Spleen (tissue), 7 donors: ENCODE measurements at regions not wholly inside any gene's neighbourhood (a gene's known extent, or its start where the extent isn't known, plus 50 kb on each side); places are given as distances from the start of the nearest gene placed in this dataset.

Source experiments
- POLR2A ChIP-seq, 3 donors: fragments of 450-650 bp; IDR thresholded peaks; one replicate each; pipeline ENCODE4 v1.5.1; 2017; ENCODE audit warnings: antibody characterized with exemption in 3 of 3, mild to moderate bottlenecking in 1 of 3
- TF ChIP-seq, protein P1 (sequence below), 11 experiments: fragments of 200-600 bp in 7 of 11; fragments of 450-650 bp in 4 of 11; sonication (generic) in 4 of 11; IDR thresholded peaks in 8 of 11; conservative IDR thresholded peaks in 3 of 11; 1 replicate in 7 of 11; 2 replicates in 4 of 11; pipeline versions ENCODE4 v1.4.0 to v1.8.0; 2016 to 2021; ENCODE audit warnings: antibody characterized with exemption in 11 of 11, inconsistent platforms in 4 of 11, mild to moderate bottlenecking in 1 of 11
- donor health status: DM: no; HTN: no; CAD: no; lungs with moderate emphysema.
- donor health status: DM: no; HTN: no; CAD: no.
- donor health status: DM: no; HTN: no; CAD: no.

GRCh38 chr16:9333469-9333868, 242.0 kb downstream of the HAPSTR1 start:
- TF ChIP-seq, protein P1, sequence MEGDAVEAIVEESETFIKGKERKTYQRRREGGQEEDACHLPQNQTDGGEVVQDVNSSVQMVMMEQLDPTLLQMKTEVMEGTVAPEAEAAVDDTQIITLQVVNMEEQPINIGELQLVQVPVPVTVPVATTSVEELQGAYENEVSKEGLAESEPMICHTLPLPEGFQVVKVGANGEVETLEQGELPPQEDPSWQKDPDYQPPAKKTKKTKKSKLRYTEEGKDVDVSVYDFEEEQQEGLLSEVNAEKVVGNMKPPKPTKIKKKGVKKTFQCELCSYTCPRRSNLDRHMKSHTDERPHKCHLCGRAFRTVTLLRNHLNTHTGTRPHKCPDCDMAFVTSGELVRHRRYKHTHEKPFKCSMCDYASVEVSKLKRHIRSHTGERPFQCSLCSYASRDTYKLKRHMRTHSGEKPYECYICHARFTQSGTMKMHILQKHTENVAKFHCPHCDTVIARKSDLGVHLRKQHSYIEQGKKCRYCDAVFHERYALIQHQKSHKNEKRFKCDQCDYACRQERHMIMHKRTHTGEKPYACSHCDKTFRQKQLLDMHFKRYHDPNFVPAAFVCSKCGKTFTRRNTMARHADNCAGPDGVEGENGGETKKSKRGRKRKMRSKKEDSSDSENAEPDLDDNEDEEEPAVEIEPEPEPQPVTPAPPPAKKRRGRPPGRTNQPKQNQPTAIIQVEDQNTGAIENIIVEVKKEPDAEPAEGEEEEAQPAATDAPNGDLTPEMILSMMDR (IDR thresholded peaks at IDR 0.05 in 8 of 11, conservative IDR thresholded peaks at IDR 0.05 in 3 of 11), result no peak
- TF ChIP-seq POLR2A (IDR thresholded peaks at IDR 0.05), result no peak
